SU-DHL-6 (cell line): ENCODE measurements at regions not wholly inside any gene's neighbourhood (a gene's known extent, or its start where the extent isn't known, plus 50 kb on each side); places are given as distances from the start of the nearest gene placed in this dataset.

Experiments used
- EZH2phosphoT487 ChIP-seq: fragments of 200-600 bp; sonication (generic), shearing (Covaris generic); conservative IDR thresholded peaks from 2 replicates; pipeline ENCODE4 v1.6.1; 2018; ENCODE audit warnings: mild to moderate bottlenecking, antibody characterized with exemption, low read length, moderate library complexity, mixed read lengths
- TF ChIP-seq, protein P1 (sequence below): fragments of 200-600 bp; sonication (generic); IDR thresholded peaks from one replicate; pipeline ENCODE4 v1.5.1; 2017; ENCODE audit warnings: antibody characterized with exemption, mild to moderate bottlenecking, low read length, moderate library complexity; ENCODE audit not compliant: insufficient read depth, poor library complexity, severe bottlenecking

DNA sequence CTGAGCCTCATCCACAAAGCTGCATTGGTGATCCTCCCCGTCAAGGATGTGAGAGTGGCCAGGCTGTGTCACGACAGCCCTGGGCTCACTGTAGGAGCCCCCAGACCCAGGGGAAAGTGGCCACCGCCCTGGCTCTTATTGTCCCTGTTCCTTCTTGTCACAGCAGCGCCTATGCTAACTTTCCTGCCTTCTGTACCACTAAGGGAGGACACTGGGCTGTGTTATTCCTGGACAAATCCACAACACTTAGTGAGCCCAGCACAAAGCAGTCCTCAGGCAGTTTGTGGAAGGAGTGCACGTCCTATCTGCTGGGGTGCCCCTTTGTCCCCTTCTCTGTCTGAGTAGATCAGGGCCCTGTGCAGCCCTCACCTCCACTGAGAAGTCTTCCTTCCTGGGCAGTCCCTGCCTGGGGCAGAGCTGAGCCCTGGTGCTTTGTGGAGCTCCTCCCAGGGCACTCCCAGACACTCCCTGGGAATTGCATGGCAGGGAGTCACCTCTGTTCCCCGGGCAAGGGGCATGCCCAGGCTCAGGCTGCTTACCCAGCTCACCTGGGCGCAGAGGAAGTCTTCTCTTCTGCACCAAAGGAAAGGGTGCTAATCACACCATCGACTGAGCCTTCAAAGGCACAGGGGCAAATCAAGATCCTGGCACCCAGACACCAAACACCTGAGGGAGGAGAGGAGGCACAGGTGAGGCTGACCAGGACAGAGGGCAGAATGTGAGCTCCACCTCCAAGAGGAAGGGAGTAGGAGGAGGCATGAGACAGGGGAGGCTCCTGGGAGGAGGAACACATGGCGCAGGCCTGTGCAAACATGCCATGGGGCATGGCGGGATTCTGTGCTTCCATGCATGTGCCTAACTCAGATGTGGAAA is 138.7 kb downstream of the KLF13 start:
- TF ChIP-seq, protein P1, sequence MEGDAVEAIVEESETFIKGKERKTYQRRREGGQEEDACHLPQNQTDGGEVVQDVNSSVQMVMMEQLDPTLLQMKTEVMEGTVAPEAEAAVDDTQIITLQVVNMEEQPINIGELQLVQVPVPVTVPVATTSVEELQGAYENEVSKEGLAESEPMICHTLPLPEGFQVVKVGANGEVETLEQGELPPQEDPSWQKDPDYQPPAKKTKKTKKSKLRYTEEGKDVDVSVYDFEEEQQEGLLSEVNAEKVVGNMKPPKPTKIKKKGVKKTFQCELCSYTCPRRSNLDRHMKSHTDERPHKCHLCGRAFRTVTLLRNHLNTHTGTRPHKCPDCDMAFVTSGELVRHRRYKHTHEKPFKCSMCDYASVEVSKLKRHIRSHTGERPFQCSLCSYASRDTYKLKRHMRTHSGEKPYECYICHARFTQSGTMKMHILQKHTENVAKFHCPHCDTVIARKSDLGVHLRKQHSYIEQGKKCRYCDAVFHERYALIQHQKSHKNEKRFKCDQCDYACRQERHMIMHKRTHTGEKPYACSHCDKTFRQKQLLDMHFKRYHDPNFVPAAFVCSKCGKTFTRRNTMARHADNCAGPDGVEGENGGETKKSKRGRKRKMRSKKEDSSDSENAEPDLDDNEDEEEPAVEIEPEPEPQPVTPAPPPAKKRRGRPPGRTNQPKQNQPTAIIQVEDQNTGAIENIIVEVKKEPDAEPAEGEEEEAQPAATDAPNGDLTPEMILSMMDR = no peak
- TF ChIP-seq EZH2phosphoT487 = no peak
